ENCODE measurements at regions not wholly inside any gene's neighbourhood (a gene's known extent, or its start where the extent isn't known, plus 50 kb on each side); places are given as distances from the start of the nearest gene placed in this dataset.
A peak's percentile ranks its signal among the peaks of the same experiment; 100 is the strongest.

DNA sequence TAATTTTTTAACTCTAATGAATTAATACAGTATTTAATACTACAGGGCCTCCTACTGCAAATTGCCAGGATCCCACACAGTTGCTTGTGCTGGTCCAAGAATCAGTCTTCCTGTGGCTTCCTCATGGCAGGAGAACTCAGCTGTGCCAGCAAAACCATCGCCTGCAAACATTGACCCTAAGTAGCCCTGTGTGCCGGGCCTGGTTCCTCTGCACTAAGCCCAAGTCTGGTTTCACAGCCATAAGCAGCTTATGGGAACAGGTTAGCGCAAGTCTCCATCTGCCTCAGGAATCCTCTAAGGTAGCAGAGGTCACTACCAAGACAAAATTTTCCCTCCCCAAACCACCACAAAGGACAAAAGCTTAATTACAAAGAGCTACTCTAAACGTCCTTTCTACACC is 216.6 kb downstream of the PLA2G4A start:
- intact Hi-C loops (cut with DNase I), result no loop called here
- DNase-seq (no peak), ATAC-seq (no peak)
- whole genome bisulfite sequencing, 2 donors, result 73 to 82% methylated on average over 4 of the region's 4 CpGs
- Histone ChIP-seq H3K4me3 (no peak overlapping the region), H3K9me3 (no peaks in the 10 kb centered on the region), H3K4me1 (no peaks in the 10 kb centered on the region), H3K27ac (no peak overlapping the region), H3K27me3 (no peaks in the 10 kb centered on the region), H3K36me3 (replicated peaks in 1 of 2; ENCODE audit: insufficient read depth in 1 of 2, low read depth in 2 of 2) (no peaks in the 10 kb centered on the region)
- TF ChIP-seq, protein P1, sequence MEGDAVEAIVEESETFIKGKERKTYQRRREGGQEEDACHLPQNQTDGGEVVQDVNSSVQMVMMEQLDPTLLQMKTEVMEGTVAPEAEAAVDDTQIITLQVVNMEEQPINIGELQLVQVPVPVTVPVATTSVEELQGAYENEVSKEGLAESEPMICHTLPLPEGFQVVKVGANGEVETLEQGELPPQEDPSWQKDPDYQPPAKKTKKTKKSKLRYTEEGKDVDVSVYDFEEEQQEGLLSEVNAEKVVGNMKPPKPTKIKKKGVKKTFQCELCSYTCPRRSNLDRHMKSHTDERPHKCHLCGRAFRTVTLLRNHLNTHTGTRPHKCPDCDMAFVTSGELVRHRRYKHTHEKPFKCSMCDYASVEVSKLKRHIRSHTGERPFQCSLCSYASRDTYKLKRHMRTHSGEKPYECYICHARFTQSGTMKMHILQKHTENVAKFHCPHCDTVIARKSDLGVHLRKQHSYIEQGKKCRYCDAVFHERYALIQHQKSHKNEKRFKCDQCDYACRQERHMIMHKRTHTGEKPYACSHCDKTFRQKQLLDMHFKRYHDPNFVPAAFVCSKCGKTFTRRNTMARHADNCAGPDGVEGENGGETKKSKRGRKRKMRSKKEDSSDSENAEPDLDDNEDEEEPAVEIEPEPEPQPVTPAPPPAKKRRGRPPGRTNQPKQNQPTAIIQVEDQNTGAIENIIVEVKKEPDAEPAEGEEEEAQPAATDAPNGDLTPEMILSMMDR (IDR thresholded peaks at IDR 0.05), result no peak
- no peak for TF ChIP-seq POLR2A (IDR thresholded peaks at IDR 0.05)

DNA sequence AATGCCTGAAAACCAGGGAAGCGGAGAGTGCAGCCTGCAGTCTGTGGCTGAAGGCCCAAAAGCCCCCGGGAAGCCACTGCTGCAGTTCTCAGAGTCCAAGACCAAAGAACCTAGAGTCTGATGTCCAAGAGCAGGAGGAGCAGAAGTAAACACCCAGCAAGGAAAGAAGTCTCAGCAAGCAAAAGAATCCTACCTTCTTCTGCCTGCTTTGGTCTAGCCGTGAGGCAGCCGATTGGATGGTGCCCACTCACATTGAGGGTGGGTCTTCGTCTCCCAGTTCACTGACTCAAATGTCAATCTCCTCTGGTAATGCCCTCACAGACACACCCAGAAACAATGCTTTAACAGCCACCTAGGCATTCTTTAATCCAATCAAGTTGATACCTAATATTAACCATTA is 217.5 kb downstream of the PLA2G4A start:
- H3K4me1 ChIP-seq, result no peaks in the 10 kb centered on the region
- TF ChIP-seq, protein P1 (IDR thresholded peaks at IDR 0.05), result no peak
- TF ChIP-seq POLR2A (IDR thresholded peaks at IDR 0.05), result no peak
- no peaks in the 10 kb centered on the region for H3K9me3 ChIP-seq
- intact Hi-C loops (cut with DNase I), result no loop called here
- H3K27ac ChIP-seq, result no peak overlapping the region
- H3K27me3 ChIP-seq, result no peaks in the 10 kb centered on the region
- no peak for DNase-seq
- ATAC-seq, result no peak
- WGBS, 2 donors, result 83 to 93% methylated on average over 5 of the region's 5 CpGs
- H3K4me3 ChIP-seq, result no peak overlapping the region
- H3K36me3 ChIP-seq (replicated peaks in 1 of 2; ENCODE audit: insufficient read depth in 1 of 2, low read depth in 2 of 2), result no peaks in the 10 kb centered on the region

DNA sequence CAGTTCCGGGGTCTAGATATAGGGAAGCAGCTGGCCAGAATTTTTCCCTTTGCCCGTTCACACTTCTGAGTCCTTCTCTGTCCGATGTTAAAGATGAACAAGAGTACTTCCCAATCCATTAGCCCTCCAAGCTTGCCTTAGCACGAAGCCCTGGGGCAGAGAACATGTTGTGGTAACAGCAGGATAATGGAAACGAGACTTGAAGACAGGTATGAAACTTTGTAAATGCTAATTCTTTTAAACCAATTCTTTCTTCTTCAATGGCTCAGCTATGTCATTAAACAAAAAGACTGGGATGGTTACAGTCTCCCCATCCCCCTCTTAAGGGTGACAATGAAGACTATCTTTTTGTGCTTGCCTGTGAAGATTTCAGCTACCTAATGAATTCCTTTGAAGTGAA is 218.5 kb downstream of the PLA2G4A start:
- H3K36me3 ChIP-seq (replicated peaks in 1 of 2; ENCODE audit: insufficient read depth in 1 of 2, low read depth in 2 of 2), result no peaks in the 10 kb centered on the region
- no peak for DNase-seq

DNA sequence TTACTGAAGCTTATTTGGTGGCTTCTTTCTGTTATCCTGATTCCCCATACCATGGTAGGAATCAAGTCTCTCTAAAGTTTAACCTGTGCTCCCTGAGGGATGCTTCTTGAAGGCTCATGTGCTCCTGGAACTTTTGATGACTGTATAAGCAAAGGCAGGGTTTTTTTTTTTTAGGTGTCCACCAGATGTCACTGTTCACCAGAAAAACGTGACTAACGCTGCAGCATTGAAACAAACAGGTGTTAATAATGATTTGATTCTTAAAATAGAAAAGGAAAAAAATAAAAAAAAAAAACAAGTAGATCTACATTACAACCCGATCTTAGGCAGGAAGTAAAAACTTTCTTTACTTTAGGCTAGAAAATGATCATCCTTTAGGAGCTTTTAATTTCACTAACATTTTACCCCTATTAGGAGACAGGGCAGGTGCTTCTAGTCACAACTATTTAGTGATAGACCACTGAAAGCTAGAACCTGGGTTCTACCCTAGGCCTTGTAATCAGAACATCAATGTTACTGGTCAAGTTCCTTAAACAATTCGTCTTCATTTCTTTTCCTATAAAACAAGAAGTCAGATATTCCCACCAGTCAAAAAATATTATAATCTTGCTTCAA is 223.0 kb downstream of the PLA2G4A start:
- H3K4me1 ChIP-seq, result no peaks in the 10 kb centered on the region
- intact Hi-C loops (cut with DNase I), result no loop called here
- H3K36me3 ChIP-seq (replicated peaks in 1 of 2; ENCODE audit: insufficient read depth in 1 of 2, low read depth in 2 of 2), result no peaks in the 10 kb centered on the region
- ATAC-seq, result peak; percentile 66
- 4 to 5% methylated on average over 4 of the region's 4 CpGs for WGBS, 2 donors
- H3K4me3 ChIP-seq, result no peak overlapping the region
- no peak for TF ChIP-seq POLR2A (IDR thresholded peaks at IDR 0.05)
- TF ChIP-seq, protein P1 (IDR thresholded peaks at IDR 0.05), result peak; percentile 6 to 47 (median 36)
- DNase-seq, result peak in 1 of 4 donors; percentile 6
- no peaks in the 10 kb centered on the region for H3K9me3 ChIP-seq
- no peak overlapping the region for H3K27ac ChIP-seq
- H3K27me3 ChIP-seq, result no peaks in the 10 kb centered on the region

More for the DNA sequence above, 218.5 kb downstream of the PLA2G4A start:
- intact Hi-C loops (cut with DNase I), result no loop called here
- Histone ChIP-seq H3K4me3 (no peak overlapping the region), H3K4me1 (no peaks in the 10 kb centered on the region), H3K27me3 (no peaks in the 10 kb centered on the region), H3K9me3 (no peaks in the 10 kb centered on the region), H3K27ac (no peak overlapping the region)
- no peak for ATAC-seq
- no peak for TF ChIP-seq POLR2A (IDR thresholded peaks at IDR 0.05)
- TF ChIP-seq, protein P1 (IDR thresholded peaks at IDR 0.05), result no peak
- 54 to 66% methylated on average over 5 of the region's 5 CpGs for WGBS, 2 donors

DNA sequence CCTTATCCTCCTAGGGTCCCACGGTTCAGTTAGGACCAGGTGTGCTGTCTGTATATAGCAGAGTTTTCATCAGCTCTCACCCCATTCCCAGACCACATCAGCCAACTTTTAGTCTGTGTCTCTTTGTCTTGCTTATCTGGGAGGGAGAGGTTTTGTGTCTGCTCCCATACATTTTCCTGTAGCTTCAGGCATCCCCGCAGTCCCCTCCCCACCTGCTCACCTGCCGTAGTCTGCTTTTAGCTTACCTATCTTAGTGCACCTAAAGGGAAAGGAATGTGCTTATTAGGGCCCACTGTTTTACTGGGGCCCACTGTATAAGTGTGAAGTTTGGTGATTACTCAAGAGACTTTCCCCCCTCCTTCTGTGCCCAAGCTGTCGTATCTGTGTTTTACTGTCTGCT is 225.1 kb downstream of the PLA2G4A start:
- 63 to 75% methylated on average over 4 of the region's 4 CpGs for WGBS, 2 donors
- ATAC-seq, result no peak
- no peak for DNase-seq

More for the DNA sequence above, 225.1 kb downstream of the PLA2G4A start:
- no peaks in the 10 kb centered on the region for H3K36me3 ChIP-seq (replicated peaks in 1 of 2; ENCODE audit: insufficient read depth in 1 of 2, low read depth in 2 of 2)
- intact Hi-C loops (cut with DNase I), result no loop called here
- H3K4me1 ChIP-seq, result no peaks in the 10 kb centered on the region
- no peaks in the 10 kb centered on the region for H3K9me3 ChIP-seq
- TF ChIP-seq POLR2A (IDR thresholded peaks at IDR 0.05), result no peak
- TF ChIP-seq, protein P1 (IDR thresholded peaks at IDR 0.05), result no peak
- no peak overlapping the region for H3K4me3 ChIP-seq
- H3K27me3 ChIP-seq, result no peaks in the 10 kb centered on the region
- no peak overlapping the region for H3K27ac ChIP-seq

Data from body of pancreas (tissue), 4 donors.